ENCODE measurements at regions not wholly inside any gene's neighbourhood (a gene's known extent, or its start where the extent isn't known, plus 50 kb on each side); places are given as distances from the start of the nearest gene placed in this dataset.

GRCh38 chr9:7936996-7937395 lies 137.4 kb upstream of the DMAC1 start:
- no peak for DNase-seq

GRCh38 chr9:7936163-7936562 lies 136.6 kb upstream of the DMAC1 start:
- no peak for DNase-seq

- no peak for DNase-seq
These were observed 136.1 kb upstream of the DMAC1 start for GRCh38 chr9:7935681-7936080.

- no peak for DNase-seq
These were observed 133.2 kb upstream of the DMAC1 start for GRCh38 chr9:7932767-7933166.

- no peak for DNase-seq
These were observed 131.0 kb upstream of the DMAC1 start for GRCh38 chr9:7930613-7931012.

GRCh38 chr9:7921545-7922197 lies 122.1 kb upstream of the DMAC1 start:
- no peak for DNase-seq

GRCh38 chr9:7912037-7912535 lies 112.5 kb upstream of the DMAC1 start:
- DNase-seq, result no peak

GRCh38 chr9:7910426-7911020 lies 110.9 kb upstream of the DMAC1 start:
- no peak for DNase-seq

GRCh38 chr9:7909537-7909936 lies 110.0 kb upstream of the DMAC1 start:
- DNase-seq, result no peak

GRCh38 chr9:7907551-7908337 lies 108.2 kb upstream of the DMAC1 start:
- DNase-seq, result no peak

GRCh38 chr9:7906783-7907550 lies 107.4 kb upstream of the DMAC1 start:
- DNase-seq, result no peak

GRCh38 chr9:7901621-7902020 lies 102.0 kb upstream of the DMAC1 start:
- no peak for DNase-seq

GRCh38 chr9:7900541-7900940 lies 101.0 kb upstream of the DMAC1 start:
- no peak for DNase-seq

- no peak for DNase-seq
These were observed 100.2 kb upstream of the DMAC1 start for GRCh38 chr9:7899753-7900152.

GRCh38 chr9:7894231-7894630 lies 94.7 kb upstream of the DMAC1 start:
- DNase-seq, result no peak

GRCh38 chr9:7892975-7893374 lies 93.4 kb upstream of the DMAC1 start:
- DNase-seq, result no peak

GRCh38 chr9:7879551-7880245 lies 80.1 kb upstream of the DMAC1 start:
- DNase-seq, result peak; percentile 14

- no peak for DNase-seq
These were observed 72.6 kb upstream of the DMAC1 start for GRCh38 chr9:7871977-7872730.

GRCh38 chr9:7869340-7869739 lies 69.8 kb upstream of the DMAC1 start:
- DNase-seq, result no peak

GRCh38 chr9:7862170-7862569 lies 62.6 kb upstream of the DMAC1 start:
- no peak for DNase-seq

- no peak for DNase-seq
These were observed 61.5 kb upstream of the DMAC1 start for GRCh38 chr9:7861086-7861485.

GRCh38 chr9:7860335-7860709 lies 60.7 kb upstream of the DMAC1 start:
- DNase-seq, result no peak
